HEK293 (cell line): ENCODE measurements at regions not wholly inside any gene's neighbourhood (a gene's known extent, or its start where the extent isn't known, plus 50 kb on each side); places are given as distances from the start of the nearest gene placed in this dataset.
A peak's percentile ranks its signal among the peaks of the same experiment; 100 is the strongest.

Source experiments
- CTCF ChIA-PET: fragments of 350-600 bp; formaldehyde crosslinking; extraction: SDS; loops from one replicate; lab custom pipeline; 2021; ENCODE audit warnings: antibody characterized with exemption; lab: Yijun Ruan, JAX
- POLR2A ChIA-PET: fragments of 300-600 bp; formaldehyde crosslinking; extraction: SDS; loops from one replicate; lab custom pipeline; 2020; ENCODE audit warnings: antibody characterized with exemption, inconsistent platforms; lab: Yijun Ruan, JAX
- H3K27ac ChIP-seq: fragments of 200-500 bp; sonication (Bioruptor generic); 2 replicates; pipeline ENCODE4 v1.5.1; 2014; ENCODE audit warnings: low read depth, low read length, control low read depth, inconsistent platforms; ENCODE audit errors: extremely low read depth
- H3K36me3 ChIP-seq, 2 experiments: fragments of 200-500 bp in 1 of 2; sonication (Bioruptor generic) in 1 of 2; 1 replicate in 1 of 2; 2 replicates in 1 of 2; pipeline ENCODE4 v1.5.1; 2014 to 2017; ENCODE audit warnings: inconsistent platforms in 2 of 2, low read length in 2 of 2; ENCODE audit not compliant: control insufficient read depth in 2 of 2, insufficient read depth in 1 of 2
- H3K4me1 ChIP-seq: fragments of 200-500 bp; sonication (Bioruptor generic); 2 replicates; pipeline ENCODE4 v1.5.1; 2014; ENCODE audit warnings: mild to moderate bottlenecking, low read length, inconsistent platforms; ENCODE audit not compliant: control insufficient read depth, insufficient read depth
- H3K4me3 ChIP-seq: 2 replicates; pipeline ENCODE4 v1.5.1; 2011; ENCODE audit warnings: low read depth, mild to moderate bottlenecking, control low read depth, low read length, moderate library complexity
- H3K9me3 ChIP-seq: fragments of 200-500 bp; sonication (Bioruptor generic); 2 replicates; pipeline ENCODE4 v1.5.1; 2014; ENCODE audit warnings: low read depth, low read length, inconsistent platforms; ENCODE audit not compliant: control insufficient read depth, insufficient read depth
- BCL11A ChIP-seq: fragments of 450-650 bp; formaldehyde crosslinking; IDR thresholded peaks from 2 replicates; pipeline ENCODE4 v1.5.1; 2016; ENCODE audit warnings: low read depth, missing biosample characterization, missing genetic modification characterization
- KLF1 ChIP-seq: fragments of 450-650 bp; formaldehyde crosslinking; IDR thresholded peaks from 2 replicates; pipeline ENCODE4 v1.5.1; 2016; ENCODE audit warnings: missing biosample characterization, missing genetic modification characterization
- PRDM1 ChIP-seq: fragments of 450-650 bp; formaldehyde crosslinking; IDR thresholded peaks from 2 replicates; pipeline ENCODE4; 2016; ENCODE audit warnings: missing biosample characterization, missing genetic modification characterization
- SP3 ChIP-seq: fragments of 450-650 bp; formaldehyde crosslinking; IDR thresholded peaks from 2 replicates; pipeline ENCODE4 v1.5.1; 2016; ENCODE audit warnings: missing biosample characterization, missing genetic modification characterization
- ZBTB8A ChIP-seq: fragments of 450-650 bp; formaldehyde crosslinking; IDR thresholded peaks from 2 replicates; pipeline ENCODE4 v1.5.1; 2016; ENCODE audit warnings: missing biosample characterization, missing genetic modification characterization
- ZNF138 ChIP-seq: fragments of 450-650 bp; formaldehyde crosslinking; IDR thresholded peaks from 2 replicates; pipeline ENCODE4 v1.5.1; 2016; ENCODE audit warnings: missing biosample characterization, missing genetic modification characterization, borderline replicate concordance
- ZNF174 ChIP-seq: fragments of 450-650 bp; formaldehyde crosslinking; IDR thresholded peaks from 2 replicates; pipeline ENCODE4 v1.5.0; 2017; ENCODE audit warnings: missing biosample characterization, mild to moderate bottlenecking, missing genetic modification characterization
- ZNF184 ChIP-seq: fragments of 450-650 bp; IDR thresholded peaks from 2 replicates; pipeline ENCODE4 v1.5.1; 2018; ENCODE audit warnings: missing biosample characterization, mild to moderate bottlenecking, missing genetic modification characterization
- ZNF521 ChIP-seq: fragments of 450-650 bp; formaldehyde crosslinking; IDR thresholded peaks from 2 replicates; pipeline ENCODE4 v1.5.1; 2017; ENCODE audit warnings: missing biosample characterization, mild to moderate bottlenecking, missing genetic modification characterization
- ZNF629 ChIP-seq: fragments of 450-650 bp; formaldehyde crosslinking; IDR thresholded peaks from 2 replicates; pipeline ENCODE4 v1.5.1; 2017; ENCODE audit warnings: missing biosample characterization, missing genetic modification characterization
- ZNF837 ChIP-seq: fragments of 450-650 bp; formaldehyde crosslinking; IDR thresholded peaks from 2 replicates; pipeline ENCODE4 v1.5.1; 2016; ENCODE audit warnings: missing biosample characterization, missing genetic modification characterization
- TF ChIP-seq, protein P1 (sequence below): fragments of 450-650 bp; formaldehyde crosslinking; IDR thresholded peaks from 2 replicates; pipeline ENCODE4 v1.5.1; 2016; ENCODE audit warnings: missing biosample characterization, missing genetic modification characterization
- TF ChIP-seq, protein P2 (sequence below): fragments of 450-650 bp; formaldehyde crosslinking; IDR thresholded peaks from 2 replicates; pipeline ENCODE4 v1.5.1; 2016; ENCODE audit warnings: missing biosample characterization, missing genetic modification characterization

GRCh38 chr4:107292979-107293378 lies 256.9 kb upstream of the DKK2 start (continued):
- TF ChIP-seq, protein P1, sequence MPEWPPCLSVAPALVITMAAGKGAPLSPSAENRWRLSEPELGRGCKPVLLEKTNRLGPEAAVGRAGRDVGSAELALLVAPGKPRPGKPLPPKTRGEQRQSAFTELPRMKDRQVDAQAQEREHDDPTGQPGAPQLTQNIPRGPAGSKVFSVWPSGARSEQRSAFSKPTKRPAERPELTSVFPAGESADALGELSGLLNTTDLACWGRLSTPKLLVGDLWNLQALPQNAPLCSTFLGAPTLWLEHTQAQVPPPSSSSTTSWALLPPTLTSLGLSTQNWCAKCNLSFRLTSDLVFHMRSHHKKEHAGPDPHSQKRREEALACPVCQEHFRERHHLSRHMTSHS (tag by site-specific recombination), result no peak
- no peak for TF ChIP-seq ZNF174 (tag by site-specific recombination)

- CTCF ChIA-PET, result no interaction called here
- POLR2A ChIA-PET, result no interaction called here
- H3K4me3 ChIP-seq, result no peak overlapping the region
- no peaks in the 10 kb centered on the region for H3K36me3 ChIP-seq
- H3K27ac ChIP-seq, result no peak overlapping the region
- H3K9me3 ChIP-seq, result no peaks in the 10 kb centered on the region
- H3K4me1 ChIP-seq, result no peaks in the 10 kb centered on the region
- 0 out of 2 replicates have a peak, but pooled peaks have one; percentile 28 for TF ChIP-seq BCL11A (tag by site-specific recombination)
- no peak for TF ChIP-seq ZNF837 (tag by site-specific recombination)
- peak; percentile 19; the same call in 1 of the 2 replicates for TF ChIP-seq SP3 (tag by site-specific recombination)
- TF ChIP-seq ZNF184 (tag by site-specific recombination), result 0 out of 2 replicates have a peak, but pooled peaks have one; percentile 19
- peak; percentile 32; the same call in 1 of the 2 replicates for TF ChIP-seq PRDM1
Observed at GRCh38 chr4:107283587-107284559, 247.8 kb upstream of the DKK2 start.

GRCh38 chr4:107279733-107280132 lies 243.6 kb upstream of the DKK2 start:
- H3K4me1 ChIP-seq, result no peaks in the 10 kb centered on the region
- TF ChIP-seq ZNF629 (tag by site-specific recombination), result peak; percentile 17; the same call in 1 of the 2 replicates
- peak; percentile 30; the same call in 1 of the 2 replicates for TF ChIP-seq PRDM1
- TF ChIP-seq ZNF138 (tag by site-specific recombination), result no peak
- TF ChIP-seq, protein P2, sequence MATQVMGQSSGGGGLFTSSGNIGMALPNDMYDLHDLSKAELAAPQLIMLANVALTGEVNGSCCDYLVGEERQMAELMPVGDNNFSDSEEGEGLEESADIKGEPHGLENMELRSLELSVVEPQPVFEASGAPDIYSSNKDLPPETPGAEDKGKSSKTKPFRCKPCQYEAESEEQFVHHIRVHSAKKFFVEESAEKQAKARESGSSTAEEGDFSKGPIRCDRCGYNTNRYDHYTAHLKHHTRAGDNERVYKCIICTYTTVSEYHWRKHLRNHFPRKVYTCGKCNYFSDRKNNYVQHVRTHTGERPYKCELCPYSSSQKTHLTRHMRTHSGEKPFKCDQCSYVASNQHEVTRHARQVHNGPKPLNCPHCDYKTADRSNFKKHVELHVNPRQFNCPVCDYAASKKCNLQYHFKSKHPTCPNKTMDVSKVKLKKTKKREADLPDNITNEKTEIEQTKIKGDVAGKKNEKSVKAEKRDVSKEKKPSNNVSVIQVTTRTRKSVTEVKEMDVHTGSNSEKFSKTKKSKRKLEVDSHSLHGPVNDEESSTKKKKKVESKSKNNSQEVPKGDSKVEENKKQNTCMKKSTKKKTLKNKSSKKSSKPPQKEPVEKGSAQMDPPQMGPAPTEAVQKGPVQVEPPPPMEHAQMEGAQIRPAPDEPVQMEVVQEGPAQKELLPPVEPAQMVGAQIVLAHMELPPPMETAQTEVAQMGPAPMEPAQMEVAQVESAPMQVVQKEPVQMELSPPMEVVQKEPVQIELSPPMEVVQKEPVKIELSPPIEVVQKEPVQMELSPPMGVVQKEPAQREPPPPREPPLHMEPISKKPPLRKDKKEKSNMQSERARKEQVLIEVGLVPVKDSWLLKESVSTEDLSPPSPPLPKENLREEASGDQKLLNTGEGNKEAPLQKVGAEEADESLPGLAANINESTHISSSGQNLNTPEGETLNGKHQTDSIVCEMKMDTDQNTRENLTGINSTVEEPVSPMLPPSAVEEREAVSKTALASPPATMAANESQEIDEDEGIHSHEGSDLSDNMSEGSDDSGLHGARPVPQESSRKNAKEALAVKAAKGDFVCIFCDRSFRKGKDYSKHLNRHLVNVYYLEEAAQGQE, result no peak
- TF ChIP-seq, all 188 proteins: peak for 2
- ChIA-PET CTCF (no interaction called here), POLR2A (no interaction called here)
- no peak overlapping the region for H3K4me3 ChIP-seq
- no peak overlapping the region for H3K27ac ChIP-seq
- no peaks in the 10 kb centered on the region for H3K36me3 ChIP-seq
- no peaks in the 10 kb centered on the region for H3K9me3 ChIP-seq

DNA sequence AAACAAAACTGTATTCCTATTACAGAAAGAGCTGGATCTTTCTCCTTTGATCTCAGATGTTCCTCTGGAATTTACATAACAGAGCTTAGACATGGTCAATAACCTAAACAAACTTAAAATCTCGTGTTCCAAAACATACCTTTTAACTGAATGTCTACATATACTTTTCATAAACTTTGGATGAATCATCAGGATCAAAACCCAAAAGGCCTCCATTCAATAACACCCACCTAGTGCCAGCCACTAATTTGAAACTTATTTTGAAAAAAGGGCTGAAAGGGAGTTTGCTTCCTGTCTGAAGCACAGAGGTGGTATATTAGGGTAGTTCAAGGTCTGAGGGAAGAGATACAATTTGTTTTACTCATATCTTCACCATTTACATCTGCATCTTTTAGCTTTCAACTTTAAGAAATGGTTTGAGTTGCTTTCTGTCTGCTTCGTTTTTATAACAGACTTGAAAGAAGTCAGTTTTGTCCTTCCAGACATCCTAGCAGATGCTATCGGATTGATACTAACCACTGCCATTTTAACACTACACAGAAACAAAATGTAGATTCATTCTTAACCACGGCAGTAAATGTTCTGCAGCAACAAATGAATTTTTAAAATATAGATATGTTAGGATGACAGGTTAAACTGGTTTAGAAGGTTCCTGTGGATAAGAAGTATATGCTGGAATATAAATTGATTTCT lies 242.8 kb upstream of the DKK2 start:
- TF ChIP-seq ZNF521 (tag by site-specific recombination) (no peak), ZBTB8A (tag by site-specific recombination) (no peak), BCL11A (tag by site-specific recombination) (no peak), KLF1 (no peak)
- Histone ChIP-seq H3K4me3 (no peak overlapping the region), H3K36me3 (no peaks in the 10 kb centered on the region), H3K9me3 (no peaks in the 10 kb centered on the region), H3K4me1 (no peaks in the 10 kb centered on the region), H3K27ac (no peak overlapping the region)
- CTCF ChIA-PET, result no interaction called here
- POLR2A ChIA-PET, result no interaction called here
